HCT116 (cell line): ENCODE measurements at regions not wholly inside any gene's neighbourhood (a gene's known extent, or its start where the extent isn't known, plus 50 kb on each side); places are given as distances from the start of the nearest gene placed in this dataset.

ENCODE experiments used
- ATAC-seq: fragments of 200-7000 bp; cut with Tn5 transposase; 2 replicates; pipeline ENCODE4 v1.9.1; 2020; ENCODE audit warnings: mild to moderate bottlenecking, moderate library complexity
- BruUV-seq: library from RNA; stranded (reverse); fragments of 400-500 nt; replicated peaks from 2 replicates; lab custom pipeline; 2021; lab: Mats Ljungman, UMichigan
- CTCF ChIA-PET: fragments of 300-600 bp; sonication (Branson Sonifier 250); formaldehyde crosslinking; loops from one replicate; lab custom pipeline; 2021; ENCODE audit warnings: antibody characterized with exemption; lab: Charles Lee
- POLR2A ChIA-PET: fragments of 300-600, 350-600 bp; sonication (Branson Sonifier 250); formaldehyde crosslinking; loops from one replicate; lab custom pipeline; 2021; ENCODE audit warnings: antibody characterized with exemption; lab: Charles Lee
- RAD21 ChIA-PET, 2 experiments: fragments of 300-600 bp; sonication (Branson Sonifier 250); formaldehyde crosslinking; loops; one replicate each; lab custom pipeline; 2023; ENCODE audit warnings: low total read pairs in 2 of 2; ENCODE audit not compliant: uncharacterized antibody in 2 of 2, unreplicated experiment in 2 of 2, low non-redundant PET in 1 of 2; lab: Charles Lee
- DNase-seq: peaks from one replicate; pipeline ENCODE4 v3.0.0-alpha.2; 2010; ENCODE audit warnings: low read depth, low spot score
- H2AFZ ChIP-seq: fragments of 200-600 bp; shearing (Covaris generic), sonication (generic); 2 replicates; pipeline ENCODE4 v1.6.1; 2017; ENCODE audit warnings: low read depth, mixed run types, mixed read lengths, antibody characterized with exemption, low read length; ENCODE audit not compliant: poor library complexity, severe bottlenecking
- H3K27ac ChIP-seq: 2 replicates; pipeline ENCODE4 v1.5.1; 2012; ENCODE audit warnings: low read depth, low read length
- H3K27me3 ChIP-seq: fragments of 200-600 bp; sonication (generic); 2 replicates; pipeline ENCODE4 v1.6.1; 2016; ENCODE audit warnings: mixed run types, low read length, mixed read lengths; ENCODE audit not compliant: insufficient read depth
- H3K36me3 ChIP-seq, 2 experiments: fragments of 200-500 bp in 1 of 2; fragments of 200-600 bp in 1 of 2; sonication (Bioruptor generic) in 1 of 2; sonication (generic) in 1 of 2; 2 replicates each; pipeline versions ENCODE4 v1.5.1 to v1.6.1; 2014 to 2016; ENCODE audit warnings: low read length in 2 of 2, inconsistent platforms in 1 of 2, mixed read lengths in 1 of 2, mixed run types in 1 of 2; ENCODE audit not compliant: insufficient read depth in 2 of 2, control insufficient read depth in 1 of 2
- H3K4me1 ChIP-seq, 2 experiments: fragments of 200-600 bp in 1 of 2; sonication (generic) in 1 of 2; 2 replicates each; pipeline versions ENCODE4 v1.5.1 to v1.6.1; 2012 to 2017; ENCODE audit warnings: low read length in 2 of 2, inconsistent platforms in 1 of 2, mild to moderate bottlenecking in 1 of 2, mixed read lengths in 1 of 2, mixed run types in 1 of 2, moderate library complexity in 1 of 2; ENCODE audit not compliant: insufficient read depth in 2 of 2, control insufficient read depth in 1 of 2
- H3K4me2 ChIP-seq: fragments of 200-600 bp; sonication (generic); 2 replicates; pipeline ENCODE4 v1.6.1; 2017; ENCODE audit warnings: mixed run types, low read length, mixed read lengths
- H3K4me3 ChIP-seq, 2 experiments: fragments of 200-600 bp in 1 of 2; sonication (generic) in 1 of 2; replicated peaks in 1 of 2; 2 replicates each; pipeline ENCODE4 v1.5.1; 2011 to 2016; ENCODE audit warnings: low read length in 2 of 2, control low read depth in 1 of 2, low read depth in 1 of 2, mild to moderate bottlenecking in 1 of 2, mixed read lengths in 1 of 2, mixed run types in 1 of 2
- H3K79me2 ChIP-seq: fragments of 200-600 bp; sonication (generic); 2 replicates; pipeline ENCODE4 v1.6.1; 2017; ENCODE audit warnings: mild to moderate bottlenecking, mixed run types, low read length, moderate library complexity, mixed read lengths; ENCODE audit not compliant: insufficient read depth
- H3K9ac ChIP-seq: fragments of 200-600 bp; sonication (generic); 2 replicates; pipeline ENCODE4 v1.6.1; 2016; ENCODE audit warnings: low read length, mixed read lengths
- H3K9me2 ChIP-seq: fragments of 200-600 bp; sonication (generic), shearing (Covaris generic); 2 replicates; pipeline ENCODE4 v1.6.1; 2017; ENCODE audit warnings: mixed run types, mild to moderate bottlenecking, moderate library complexity; ENCODE audit not compliant: insufficient read depth
- H3K9me3 ChIP-seq, 2 experiments: fragments of 200-500 bp in 1 of 2; fragments of 200-600 bp in 1 of 2; sonication (Bioruptor generic) in 1 of 2; sonication (generic) in 1 of 2; 2 replicates each; pipeline ENCODE4 v1.6.1; 2014 to 2017; ENCODE audit warnings: low read length in 2 of 2, mixed read lengths in 2 of 2, inconsistent platforms in 1 of 2, low read depth in 1 of 2, mild to moderate bottlenecking in 1 of 2, mixed run types in 1 of 2, moderate library complexity in 1 of 2; ENCODE audit not compliant: control insufficient read depth in 1 of 2, insufficient read depth in 1 of 2
- H4K20me1 ChIP-seq: fragments of 200-600 bp; sonication (generic), shearing (Covaris generic); 2 replicates; pipeline ENCODE4 v1.6.1; 2017; ENCODE audit warnings: mixed run types, mild to moderate bottlenecking, moderate library complexity; ENCODE audit not compliant: insufficient read depth
- ATF3 ChIP-seq: IDR thresholded peaks from 2 replicates; pipeline ENCODE4 v1.6.1; 2012
- CBX3 ChIP-seq: IDR thresholded peaks from 2 replicates; pipeline ENCODE4 v1.6.1; 2012; ENCODE audit warnings: low read depth
- CEBPB ChIP-seq: IDR thresholded peaks from 2 replicates; pipeline ENCODE4 v1.6.1; 2012; ENCODE audit warnings: low read depth
- EGR1 ChIP-seq: IDR thresholded peaks from 2 replicates; pipeline ENCODE4 v1.6.1; 2012; ENCODE audit warnings: low read depth
- ELF1 ChIP-seq: IDR thresholded peaks from 2 replicates; pipeline ENCODE4 v1.6.1; 2012; ENCODE audit warnings: low read depth, borderline replicate concordance
- EZH2 ChIP-seq: fragments of 200-600 bp; sonication (generic); IDR thresholded peaks from 2 replicates; pipeline ENCODE4 v1.6.1; 2017; ENCODE audit warnings: antibody characterized with exemption, mixed run types
- EZH2phosphoT487 ChIP-seq: fragments of 200-600 bp; IDR thresholded peaks from 2 replicates; pipeline ENCODE4 v1.6.1; 2018; ENCODE audit warnings: antibody characterized with exemption, borderline replicate concordance
- FOSL1 ChIP-seq: IDR thresholded peaks from 2 replicates; pipeline ENCODE4 v1.6.1; 2012; ENCODE audit warnings: low read depth
- JUND ChIP-seq: IDR thresholded peaks from 2 replicates; pipeline ENCODE4 v1.6.1; 2012
- MAX ChIP-seq: IDR thresholded peaks from 2 replicates; pipeline ENCODE4 v1.6.1; 2012
- RAD21 ChIP-seq: IDR thresholded peaks from 2 replicates; pipeline ENCODE4 v1.6.1; 2012; ENCODE audit warnings: low read depth, mild to moderate bottlenecking
- REST ChIP-seq: IDR thresholded peaks from 2 replicates; pipeline ENCODE4 v1.6.1; 2012; ENCODE audit warnings: low read depth
- SIN3A ChIP-seq: IDR thresholded peaks from 2 replicates; pipeline ENCODE4 v1.6.1; 2012; ENCODE audit warnings: low read depth
- SP1 ChIP-seq: IDR thresholded peaks from 2 replicates; pipeline ENCODE4 v1.6.1; 2012; ENCODE audit warnings: low read depth
- YY1 ChIP-seq: IDR thresholded peaks from 2 replicates; pipeline ENCODE4 v1.6.1; 2011; ENCODE audit warnings: low read length, low read depth, moderate library complexity, mild to moderate bottlenecking; ENCODE audit not compliant: insufficient replicate concordance; ENCODE audit errors: extremely low read depth
- ZFX ChIP-seq: fragments of 450-650 bp; IDR thresholded peaks from 2 replicates; pipeline ENCODE4 v1.6.1; 2017
- ZNF274 ChIP-seq: fragments of 200-500 bp; sonication (Bioruptor generic); IDR thresholded peaks from 2 replicates; pipeline ENCODE4 v1.6.1; 2014; ENCODE audit warnings: mild to moderate bottlenecking, low read depth, low read length, inconsistent platforms
- intact Hi-C: fragments of 100-400 bp; cut with micrococcal nuclease; formaldehyde crosslinking; loops from 2 replicates; pipeline ENCODE4 v1.10.0; 2022

- no peaks in the 10 kb centered on the region for H4K20me1 ChIP-seq
- DNase-seq (no peak), ATAC-seq (no peak)
- H3K4me2 ChIP-seq: no peak overlapping the region
- H3K36me3 ChIP-seq: no peaks in the 10 kb centered on the region
- H3K4me1 ChIP-seq: no peaks in the 10 kb centered on the region
- intact Hi-C loops: no loop called here
- no TSS peak for BruUV-seq
- no peak overlapping the region for H3K27ac ChIP-seq
- H3K9me3 ChIP-seq: no peaks in the 10 kb centered on the region
- H2AFZ ChIP-seq: no peak overlapping the region
- H3K4me3 ChIP-seq: no peak overlapping the region
- ChIA-PET CTCF (no interaction called here), RAD21 (no interaction called here), POLR2A (no interaction called here)
- no peaks in the 10 kb centered on the region for H3K27me3 ChIP-seq
- TF ChIP-seq MAX (no peak), CEBPB (no peak), CBX3 (no peak), EZH2 (no peak), FOSL1 (no peak), RAD21 (no peak), YY1 (no peak), JUND (no peak), EZH2phosphoT487 (no peak), ATF3 (no peak), ZFX (no peak), SIN3A (no peak), EGR1 (no peak), SP1 (no peak), REST (no peak), ELF1 (no peak), ZNF274 (no peak)
- no peaks in the 10 kb centered on the region for H3K9me2 ChIP-seq
- no peak overlapping the region for H3K9ac ChIP-seq
- no peaks in the 10 kb centered on the region for H3K79me2 ChIP-seq
These were observed 713.0 kb downstream of the BRINP3 start for GRCh38 chr1:189764391-189765320.
